GM12892 (cell line): ENCODE measurements at regions not wholly inside any gene's neighbourhood (a gene's known extent, or its start where the extent isn't known, plus 50 kb on each side); places are given as distances from the start of the nearest gene placed in this dataset.

Experiments used
- POLR2A ChIP-seq: IDR thresholded peaks from 2 replicates; pipeline ENCODE4 v1.6.1; 2011; ENCODE audit warnings: low read depth, low read length, control low read depth
- POLR2AphosphoS5 ChIP-seq: IDR thresholded peaks from 2 replicates; pipeline ENCODE4 v1.6.1; 2011; ENCODE audit warnings: low read depth, low read length, control low read depth

- no peak for TF ChIP-seq POLR2AphosphoS5
- no peak for TF ChIP-seq POLR2A
Measured at GRCh38 chr19:27735314-27735713, 1477.6 kb downstream of the UQCRFS1 start.
